ENCODE measurements at regions not wholly inside any gene's neighbourhood (a gene's known extent, or its start where the extent isn't known, plus 50 kb on each side); places are given as distances from the start of the nearest gene placed in this dataset.
"Not testable (repeated sequence)": the region's sequence is repeated elsewhere in the genome, so short reads cannot be mapped to it uniquely, and the experiment has no call there.

DNA sequence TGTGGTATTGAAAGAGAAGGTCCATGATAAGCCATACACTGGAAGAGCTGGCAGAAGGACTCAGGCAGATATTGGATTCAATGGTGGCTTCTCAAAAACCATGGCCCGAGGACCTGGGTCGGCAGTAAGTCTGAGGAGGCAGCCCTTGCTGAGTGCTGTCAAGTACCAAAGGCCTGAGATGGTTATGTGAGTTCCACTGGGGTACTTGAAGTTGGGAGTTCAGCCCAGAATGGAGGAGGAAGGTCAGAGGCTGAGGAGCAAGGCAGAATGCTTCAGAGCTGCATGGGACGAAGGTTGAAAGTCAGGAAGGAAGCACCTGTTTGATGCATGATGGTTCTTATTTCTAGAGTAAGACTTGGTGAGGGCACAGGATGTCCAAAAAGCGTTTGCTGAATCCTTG is 194.9 kb downstream of the DIRAS2 start:
- DNase-seq = no peak

GRCh38 chr9:90449213-90449925 is 193.3 kb downstream of the DIRAS2 start:
- no peak for DNase-seq

DNA sequence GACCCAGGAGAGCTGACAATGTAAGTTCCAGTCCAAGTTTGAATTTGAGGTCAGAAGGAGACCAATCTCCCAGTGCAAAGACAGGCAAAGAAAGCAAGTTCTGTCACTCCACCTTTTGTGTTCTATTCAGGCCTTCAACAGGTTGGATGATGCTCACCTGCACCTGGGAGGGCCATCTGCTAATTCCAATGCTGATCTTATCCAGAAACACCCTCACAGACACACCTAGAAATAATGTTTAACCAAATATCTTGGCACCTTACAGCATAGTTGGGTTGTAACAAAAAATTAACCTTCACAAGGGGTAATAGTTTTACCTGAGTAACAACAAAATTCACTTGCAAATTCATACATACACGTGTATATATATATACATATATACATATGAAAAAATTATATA is 190.8 kb downstream of the DIRAS2 start:
- no peak for DNase-seq

DNA sequence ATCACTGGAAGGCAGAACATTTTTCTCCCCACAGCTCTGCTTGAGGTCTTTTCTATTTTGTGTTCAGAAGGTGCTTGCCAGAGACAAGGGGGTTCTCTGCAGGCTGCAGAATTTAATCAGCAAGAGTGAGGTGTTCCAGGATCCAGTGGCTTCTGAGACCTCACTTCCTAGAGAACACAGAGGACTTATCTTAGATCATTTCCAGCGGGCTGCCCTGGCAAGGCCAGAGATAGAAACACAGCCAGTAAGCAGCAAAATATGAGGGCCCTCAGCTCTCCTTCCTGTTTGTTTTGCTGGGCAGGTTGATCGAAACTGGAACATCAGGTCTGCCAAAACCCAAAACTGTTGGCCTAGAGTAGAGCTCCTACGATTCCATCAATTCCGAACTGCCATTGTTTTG is 187.3 kb downstream of the DIRAS2 start:
- DNase-seq = no peak

DNA sequence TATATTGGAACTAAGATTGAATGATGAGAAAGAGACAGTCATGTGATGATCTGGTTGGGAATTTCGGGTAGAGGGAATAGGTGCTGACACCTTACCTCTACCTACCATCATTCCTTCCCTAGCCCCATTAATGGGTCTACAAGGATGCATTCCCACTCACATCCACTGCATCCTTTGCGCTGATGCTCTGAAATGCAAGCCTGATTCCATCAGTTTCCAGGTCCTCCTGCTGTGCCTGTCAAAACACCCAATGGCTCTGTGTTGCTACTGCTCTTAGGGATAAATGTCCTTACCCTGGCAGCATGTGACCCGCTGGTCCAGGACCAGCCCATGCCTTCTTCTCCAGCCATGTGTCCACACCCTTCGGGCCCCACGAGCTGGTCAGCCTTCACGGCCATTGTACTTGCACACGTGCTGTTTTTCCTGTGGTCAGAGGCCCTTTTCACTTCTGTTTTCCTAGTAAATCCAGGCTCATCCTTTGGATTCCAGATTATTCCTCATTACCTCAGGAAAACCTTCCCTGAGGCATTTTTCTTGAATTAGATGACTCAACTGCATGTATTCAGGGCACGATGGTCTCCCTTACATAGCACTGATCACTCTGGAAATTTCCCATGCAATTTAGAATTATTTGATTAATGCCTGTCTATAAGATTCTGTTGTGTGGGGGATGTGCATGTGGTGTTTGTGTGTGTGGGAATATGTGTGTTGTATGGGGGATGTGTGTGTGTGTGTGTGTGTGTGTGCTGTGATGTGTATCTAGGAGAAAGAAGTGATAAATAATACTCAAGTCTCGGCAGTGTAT is 185.0 kb downstream of the DIRAS2 start:
- no peak for DNase-seq

- DNase-seq = no peak
Measured at GRCh38 chr9:90458485-90458884, 184.1 kb downstream of the DIRAS2 start.

- no peak for DNase-seq
Measured at GRCh38 chr9:90459321-90459720, 183.3 kb downstream of the DIRAS2 start.

GRCh38 chr9:90460220-90460619 is 182.4 kb downstream of the DIRAS2 start:
- DNase-seq = no peak

- DNase-seq = no peak
Measured at GRCh38 chr9:90464978-90465377, 177.6 kb downstream of the DIRAS2 start.

DNA sequence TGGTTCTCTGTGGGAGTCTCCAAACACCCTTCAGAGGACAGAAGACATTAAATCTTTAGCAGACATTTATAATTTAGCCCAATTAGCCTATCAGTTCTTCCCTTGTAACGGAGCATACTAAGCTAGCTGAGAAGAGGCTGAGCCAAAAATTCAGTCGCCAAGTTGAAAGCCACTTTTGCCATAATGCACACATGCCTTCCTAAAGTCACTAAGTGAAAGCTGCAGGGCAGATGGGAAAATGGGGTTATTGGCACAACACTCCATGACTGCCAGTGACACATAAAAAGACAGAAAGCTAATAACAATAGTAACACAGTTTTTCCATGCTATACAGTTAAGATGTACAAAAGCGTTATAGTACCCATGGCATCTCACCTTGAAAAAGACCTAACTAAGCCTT is 176.2 kb downstream of the DIRAS2 start:
- no peak for DNase-seq

- DNase-seq = no peak
Measured at GRCh38 chr9:90469435-90469834, 173.2 kb downstream of the DIRAS2 start.

DNA sequence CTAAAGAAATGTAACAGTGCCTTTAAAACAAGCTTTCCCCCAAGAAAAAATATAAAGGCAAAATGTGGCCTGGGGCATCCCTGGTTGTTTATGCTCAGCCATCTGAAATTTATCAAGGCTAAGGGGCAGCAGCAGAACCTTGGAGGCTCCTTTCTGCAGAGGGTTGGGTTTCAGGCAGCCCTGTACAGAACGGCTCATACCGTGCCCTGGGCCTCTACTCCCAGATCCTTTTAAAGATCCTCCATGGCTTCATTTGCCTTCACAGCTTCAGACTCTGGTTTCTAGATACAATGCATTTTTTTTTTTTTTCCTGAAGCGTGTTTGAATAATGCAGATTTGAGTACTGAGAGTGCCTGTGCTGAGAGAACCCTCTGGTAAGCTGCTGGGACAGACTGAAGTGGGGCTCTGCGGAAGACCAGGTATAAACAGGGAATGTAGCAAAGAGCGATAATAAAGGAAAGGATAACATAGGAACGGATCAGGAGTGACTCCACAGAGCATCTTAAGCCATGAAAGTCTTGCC is 172.7 kb downstream of the DIRAS2 start:
- no peak for DNase-seq

GRCh38 chr9:90476058-90476457 is 166.6 kb downstream of the DIRAS2 start:
- no peak for DNase-seq

- no peak for DNase-seq
Measured at GRCh38 chr9:90477535-90477934, 165.1 kb downstream of the DIRAS2 start.

DNA sequence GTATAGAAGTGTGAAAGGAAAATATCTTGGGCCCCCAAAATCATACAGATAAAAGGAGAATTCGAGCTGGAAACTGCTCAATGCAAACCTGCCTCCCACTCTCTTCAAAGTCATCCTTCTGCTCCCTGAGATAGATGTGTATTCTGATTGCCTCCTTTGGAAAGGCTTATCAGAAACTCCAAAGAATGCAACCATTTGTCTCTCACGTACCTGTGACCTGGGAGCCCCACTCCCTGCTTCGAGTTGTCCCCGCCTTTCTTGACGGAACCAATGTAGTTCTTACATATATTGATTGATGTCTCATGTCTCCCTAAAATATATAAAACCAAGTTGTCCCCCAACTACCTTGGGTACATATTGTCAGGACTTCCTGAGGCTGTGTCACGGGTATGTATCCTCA is 163.8 kb downstream of the DIRAS2 start:
- no peak for DNase-seq

DNA sequence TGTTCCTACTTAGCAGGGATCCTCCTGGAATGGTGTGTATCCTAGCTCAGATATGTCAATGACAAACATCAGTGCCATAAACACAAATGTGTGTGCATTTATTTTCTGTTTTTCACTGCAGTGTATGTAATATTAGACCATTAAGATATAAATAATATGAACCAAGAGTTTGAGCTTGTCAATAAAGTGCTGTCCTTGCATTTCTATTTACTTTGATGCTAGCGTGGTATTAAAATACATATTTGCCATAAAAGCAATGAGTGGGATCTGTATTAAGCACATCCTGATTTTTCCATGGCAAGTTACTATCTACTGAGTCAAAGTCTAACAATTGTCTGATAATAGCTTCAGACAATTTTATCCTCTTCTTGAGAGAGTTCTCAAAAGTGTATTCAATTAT is 157.6 kb downstream of the DIRAS2 start:
- no peak for DNase-seq

GRCh38 chr9:90489066-90489465 is 153.6 kb downstream of the DIRAS2 start:
- no peak for DNase-seq

DNA sequence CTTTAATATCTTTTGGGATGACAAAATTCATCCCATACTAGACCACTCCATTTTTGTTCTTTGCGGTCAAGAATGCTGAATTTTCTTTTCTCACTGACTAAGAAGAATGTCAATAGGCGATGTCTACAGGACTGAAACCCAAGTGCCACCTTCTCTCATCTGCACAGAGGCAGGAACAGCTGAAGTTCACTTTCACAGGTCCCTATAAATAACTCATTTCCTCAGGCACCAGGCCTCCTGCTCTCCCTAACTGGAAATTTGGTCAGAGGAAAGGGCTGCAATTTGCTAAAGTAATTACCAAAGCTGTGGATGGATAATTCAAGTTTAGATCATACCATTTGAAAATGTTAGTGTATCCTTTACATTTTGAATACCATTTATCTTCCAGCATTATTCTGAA is 142.9 kb downstream of the DIRAS2 start:
- DNase-seq = no peak

DNA sequence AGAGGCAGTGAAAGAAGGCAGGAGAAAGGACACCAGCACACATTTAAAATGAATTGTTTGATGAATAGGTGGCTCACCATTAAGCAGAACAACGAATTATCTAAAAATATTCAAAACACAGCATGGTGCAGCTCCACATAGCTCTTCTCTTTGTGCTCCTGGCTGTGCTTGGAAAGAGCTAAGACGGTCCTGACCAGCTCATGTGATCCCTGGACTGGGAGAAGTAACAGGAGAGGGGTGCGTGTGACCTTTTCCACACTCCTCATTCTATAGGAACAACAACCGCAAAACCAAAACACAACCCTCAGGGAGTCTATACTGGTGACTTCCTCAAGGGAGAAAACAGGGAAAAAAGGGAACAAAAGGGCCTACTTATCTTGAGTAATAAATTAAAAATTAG is 140.5 kb downstream of the DIRAS2 start:
- DNase-seq = no peak

DNA sequence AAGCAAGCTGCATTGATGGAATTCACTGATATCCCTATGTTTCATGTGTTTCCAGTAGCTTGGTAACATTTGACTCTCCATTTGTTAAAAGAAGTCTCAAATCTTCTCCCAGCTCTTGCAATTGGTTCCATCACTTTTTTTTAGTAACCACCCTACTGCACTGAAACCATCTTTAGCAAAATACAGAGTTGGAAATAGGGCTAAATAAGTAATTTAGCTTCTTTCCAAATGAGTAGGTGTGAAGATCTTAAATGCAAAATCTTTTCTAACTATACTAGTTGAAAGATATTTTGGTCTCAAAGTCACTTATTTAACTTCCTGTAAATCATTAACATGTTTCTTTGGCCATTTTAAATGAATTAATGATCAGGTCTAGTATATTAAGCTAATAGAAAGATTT is 138.1 kb downstream of the DIRAS2 start:
- DNase-seq = no peak

DNA sequence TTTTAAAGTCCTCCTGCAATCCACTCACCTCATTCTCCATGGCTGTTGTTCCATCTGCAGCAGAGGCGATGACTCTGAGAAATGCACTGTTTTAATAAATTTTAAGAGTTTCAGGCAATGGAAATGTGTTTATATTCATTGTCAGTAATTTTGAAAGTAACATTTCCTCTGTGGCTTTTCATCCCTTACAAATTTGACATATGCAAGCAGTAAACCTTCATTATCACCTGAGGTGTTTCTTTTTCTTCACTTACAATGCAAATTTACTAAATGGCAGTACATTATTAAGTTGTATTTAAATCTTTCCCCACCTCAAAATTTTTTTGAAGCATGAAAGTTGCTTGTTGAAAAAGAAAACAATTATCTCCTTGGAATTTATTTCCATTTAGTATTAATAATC is 136.9 kb downstream of the DIRAS2 start:
- DNase-seq = no peak

GRCh38 chr9:90506402-90506801 is 136.2 kb downstream of the DIRAS2 start:
- not testable (repeated sequence) for DNase-seq

DNA sequence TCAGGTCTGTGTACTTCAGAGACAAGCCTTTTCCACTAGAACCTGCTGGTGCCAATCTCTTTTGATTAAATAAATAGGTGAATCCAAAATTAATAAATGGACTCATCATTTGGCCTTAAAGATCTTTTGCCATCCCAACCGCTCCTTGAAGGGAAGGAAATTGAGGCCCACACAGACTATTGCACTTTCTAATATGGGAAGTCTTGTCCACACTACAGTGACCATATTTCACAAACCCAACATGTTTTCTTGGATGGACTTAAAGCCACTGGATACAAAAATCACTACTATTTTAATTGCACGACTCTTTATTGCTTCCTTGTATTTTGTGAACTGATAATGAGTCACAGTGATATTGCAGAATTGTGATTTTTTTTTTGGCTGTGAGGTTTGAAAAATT is 135.0 kb downstream of the DIRAS2 start:
- DNase-seq = no peak

- DNase-seq = no peak
Measured at GRCh38 chr9:90508940-90509339, 133.7 kb downstream of the DIRAS2 start.
